ENCODE measurements at regions not wholly inside any gene's neighbourhood (a gene's known extent, or its start where the extent isn't known, plus 50 kb on each side); places are given as distances from the start of the nearest gene placed in this dataset.

DNA sequence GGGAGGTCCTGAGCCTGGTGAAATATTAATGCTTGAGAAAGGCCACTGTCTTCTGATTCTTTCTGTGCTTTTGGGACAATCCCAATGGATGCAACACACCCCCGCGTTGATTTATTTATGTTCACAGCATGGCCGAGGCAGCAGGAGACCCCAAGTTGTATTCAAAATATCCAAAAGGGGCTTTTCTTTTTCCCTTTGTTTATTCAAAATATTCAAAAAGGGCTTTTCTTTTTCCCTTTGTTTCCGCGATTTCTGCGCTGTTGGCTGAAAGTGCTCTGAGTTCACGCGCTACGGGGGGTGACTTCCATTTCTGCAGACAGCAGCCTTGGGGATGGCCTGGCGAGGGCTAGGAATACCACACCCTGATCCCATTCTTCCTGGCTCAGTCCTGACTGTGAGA, 59.5 kb upstream of the PPP2R3B start:
- TF ChIP-seq POLR2A (IDR thresholded peaks at IDR 0.05), result no peak
- TF ChIP-seq CTCF (IDR thresholded peaks at IDR 0.05), result no peak

Measured in Peyer's patch (tissue), 4 donors.